HUES64 (cell line): ENCODE measurements at regions not wholly inside any gene's neighbourhood (a gene's known extent, or its start where the extent isn't known, plus 50 kb on each side); places are given as distances from the start of the nearest gene placed in this dataset.

Experiments
- H3K27ac ChIP-seq: 2 replicates; pipeline ENCODE4 v1.7.0; 2013; ENCODE audit warnings: low read depth, low read length, inconsistent platforms
- H3K27me3 ChIP-seq: 2 replicates; pipeline ENCODE4 v1.6.1; 2013; ENCODE audit warnings: mild to moderate bottlenecking, low read length; ENCODE audit not compliant: insufficient read depth
- H3K36me3 ChIP-seq: 2 replicates; pipeline ENCODE4 v1.6.1; 2013; ENCODE audit warnings: mild to moderate bottlenecking, low read length; ENCODE audit not compliant: insufficient read depth
- H3K4me1 ChIP-seq: 2 replicates; pipeline ENCODE4 v1.6.1; 2013; ENCODE audit warnings: mild to moderate bottlenecking, low read length, moderate library complexity; ENCODE audit not compliant: insufficient read depth
- H3K4me3 ChIP-seq: 2 replicates; pipeline ENCODE4 v1.5.1; 2013; ENCODE audit warnings: mild to moderate bottlenecking, low read length, moderate library complexity
- H3K9ac ChIP-seq: 2 replicates; pipeline ENCODE4 v1.6.1; 2013; ENCODE audit warnings: mild to moderate bottlenecking, low read depth, low read length
- H3K9me3 ChIP-seq: 2 replicates; pipeline ENCODE4 v1.6.1; 2013; ENCODE audit warnings: low read depth, low read length; ENCODE audit not compliant: insufficient read depth
- WGBS: fragments of 150-250, 120-280 bp; methylation state at CpG from one replicate; pipeline ENCODE4 v1.1.7; 2013; ENCODE audit warnings: missing lambda C conversion rate; 5-methylcytosine and 5-hydroxymethylcytosine counted together

DNA sequence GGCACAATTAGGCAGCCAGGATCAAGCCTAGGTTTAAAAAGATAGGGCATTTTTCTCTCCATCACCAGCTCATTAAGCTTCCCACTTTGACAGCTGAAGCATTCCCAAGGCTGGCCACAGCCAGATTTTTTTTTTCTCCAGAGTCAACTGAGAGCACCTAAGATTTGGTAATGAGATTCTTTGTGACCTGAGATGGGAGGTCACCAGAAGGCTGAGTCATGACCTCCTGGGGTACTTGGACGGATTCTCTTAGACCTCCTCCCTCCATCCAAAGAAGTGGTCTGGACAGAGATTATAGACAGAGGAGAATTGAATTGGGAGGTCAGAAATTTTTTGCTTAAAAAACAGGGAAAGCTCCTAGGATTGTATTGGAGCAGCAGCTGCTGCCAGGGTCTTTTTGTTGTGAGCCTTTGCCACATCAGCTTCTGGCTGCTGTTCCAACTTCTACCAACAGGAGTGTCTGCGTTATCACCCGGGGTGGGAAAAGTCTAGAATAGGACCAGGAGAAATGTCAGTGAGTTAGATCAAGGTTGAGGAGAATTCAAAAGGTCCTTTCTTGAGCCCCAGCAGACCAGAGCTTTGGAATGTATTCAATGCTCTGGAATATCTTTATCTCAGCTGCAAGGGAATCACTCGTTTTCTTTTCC lies 221.2 kb upstream of the N4BP1 start:
- H3K9ac ChIP-seq, result no peak overlapping the region
- WGBS, result 44% methylated on average over 3 of the region's 4 CpGs
- H3K36me3 ChIP-seq, result no peaks in the 10 kb centered on the region
- no peaks in the 10 kb centered on the region for H3K9me3 ChIP-seq
- H3K4me3 ChIP-seq, result no peak overlapping the region
- H3K4me1 ChIP-seq, result 0 out of 2 replicates have a peak, but pooled peaks cover 2% of the 10 kb centered on the region
- H3K27ac ChIP-seq, result no peak overlapping the region
- H3K27me3 ChIP-seq, result no peaks in the 10 kb centered on the region

DNA sequence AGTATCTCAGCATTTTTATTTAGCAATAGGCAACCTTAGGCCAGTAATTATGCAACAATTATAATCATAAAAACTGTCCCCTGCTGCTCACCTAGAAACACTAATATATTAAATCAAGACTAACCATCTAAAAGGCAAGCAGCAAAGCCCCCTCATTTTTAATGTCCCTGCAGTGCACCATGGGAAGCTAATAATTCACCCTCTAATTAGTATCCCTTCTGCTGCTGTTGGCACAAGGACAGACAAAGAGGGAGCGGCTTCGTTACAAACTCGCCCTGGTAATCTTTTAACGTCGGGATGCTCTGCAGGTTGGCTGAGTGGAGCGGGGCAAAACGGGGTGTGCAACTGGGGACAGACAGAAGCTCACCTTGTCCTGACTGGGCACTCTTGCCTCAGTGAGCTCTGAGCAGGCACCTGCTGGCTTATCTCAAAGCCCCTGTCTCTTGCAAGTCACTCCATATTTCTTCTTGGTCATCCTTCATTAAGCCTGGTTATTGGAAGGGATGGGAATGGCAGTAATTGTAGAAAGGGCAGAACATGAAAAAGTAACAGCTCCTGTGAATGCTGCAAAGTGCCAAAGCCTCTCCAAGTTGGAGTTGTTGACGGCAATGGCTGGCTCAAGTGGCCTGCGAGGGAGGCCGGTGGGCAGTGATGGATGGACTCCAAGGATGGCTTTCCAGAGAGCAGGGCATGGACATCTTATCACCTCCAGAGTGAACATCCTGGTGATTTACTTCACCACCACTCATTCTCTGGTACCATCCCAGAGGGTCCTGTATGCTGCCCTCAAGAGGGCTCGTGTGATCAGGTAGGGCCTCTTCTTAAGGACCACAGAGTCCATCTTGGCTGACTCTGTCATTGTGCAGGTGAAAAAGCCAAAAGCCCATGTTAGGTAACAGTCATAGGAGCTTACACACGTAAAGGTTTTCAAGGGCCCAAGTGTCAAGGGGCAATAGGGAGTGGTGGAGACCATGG lies 219.6 kb upstream of the N4BP1 start:
- no peak overlapping the region for H3K4me3 ChIP-seq
- H3K36me3 ChIP-seq, result no peaks in the 10 kb centered on the region
- no peak overlapping the region for H3K27ac ChIP-seq
- H3K9ac ChIP-seq, result no peak overlapping the region
- 0 out of 2 replicates have a peak, but pooled peaks cover 2% of the 10 kb centered on the region for H3K4me1 ChIP-seq
- 93% methylated on average over 12 of the region's 12 CpGs for WGBS
- no peaks in the 10 kb centered on the region for H3K9me3 ChIP-seq
- H3K27me3 ChIP-seq, result no peaks in the 10 kb centered on the region

DNA sequence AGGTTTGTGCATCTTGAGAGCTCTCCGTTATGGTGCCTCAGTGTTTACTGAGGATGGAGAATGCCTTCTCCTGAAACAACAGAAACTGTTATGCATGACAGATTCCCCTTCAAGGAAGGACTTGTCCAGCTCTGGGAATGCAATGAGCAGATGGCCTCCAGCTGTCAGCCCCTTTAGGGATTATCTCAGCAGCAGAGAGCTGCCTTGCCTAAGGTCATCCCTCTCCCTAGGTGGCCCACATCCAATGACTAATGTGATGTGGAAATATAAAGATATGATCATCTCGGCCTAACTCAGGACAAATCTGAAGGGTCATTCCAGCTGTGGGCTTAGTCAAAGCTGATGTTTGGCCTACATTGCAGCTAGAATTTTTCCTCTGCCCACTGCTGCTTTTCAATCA lies 214.3 kb upstream of the N4BP1 start:
- H3K4me3 ChIP-seq, result no peak overlapping the region
- no peaks in the 10 kb centered on the region for H3K9me3 ChIP-seq
- H3K27me3 ChIP-seq, result no peaks in the 10 kb centered on the region
- H3K4me1 ChIP-seq, result no peaks in the 10 kb centered on the region
- WGBS, result 85% methylated on average over 2 of the region's 2 CpGs
- no peak overlapping the region for H3K27ac ChIP-seq
- H3K36me3 ChIP-seq, result no peaks in the 10 kb centered on the region
- no peak overlapping the region for H3K9ac ChIP-seq

DNA sequence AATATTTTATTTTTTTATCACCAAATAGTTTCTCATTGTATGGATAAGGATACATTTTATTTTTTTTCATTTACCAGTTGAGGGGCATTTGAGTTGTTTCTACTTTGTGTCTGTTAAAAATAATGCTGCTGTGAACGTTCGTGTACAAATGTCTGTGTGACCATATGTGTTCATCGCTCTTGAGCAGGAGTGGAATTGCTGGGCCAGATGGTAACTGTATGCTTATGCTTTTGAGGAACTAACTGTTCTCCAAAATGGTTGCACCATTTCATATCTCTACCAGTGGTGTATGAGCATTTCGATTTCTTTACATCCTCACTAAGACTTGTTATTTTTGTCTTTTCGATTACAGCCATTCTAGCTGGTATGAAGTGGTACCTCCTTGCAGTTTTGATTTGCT lies 212.5 kb upstream of the N4BP1 start:
- no peaks in the 10 kb centered on the region for H3K9me3 ChIP-seq
- H3K27me3 ChIP-seq, result no peaks in the 10 kb centered on the region
- no peak overlapping the region for H3K27ac ChIP-seq
- H3K36me3 ChIP-seq, result no peaks in the 10 kb centered on the region
- no peaks in the 10 kb centered on the region for H3K4me1 ChIP-seq
- H3K4me3 ChIP-seq, result no peak overlapping the region
- WGBS, result 93% methylated on average over 5 of the region's 5 CpGs
- no peak overlapping the region for H3K9ac ChIP-seq

DNA sequence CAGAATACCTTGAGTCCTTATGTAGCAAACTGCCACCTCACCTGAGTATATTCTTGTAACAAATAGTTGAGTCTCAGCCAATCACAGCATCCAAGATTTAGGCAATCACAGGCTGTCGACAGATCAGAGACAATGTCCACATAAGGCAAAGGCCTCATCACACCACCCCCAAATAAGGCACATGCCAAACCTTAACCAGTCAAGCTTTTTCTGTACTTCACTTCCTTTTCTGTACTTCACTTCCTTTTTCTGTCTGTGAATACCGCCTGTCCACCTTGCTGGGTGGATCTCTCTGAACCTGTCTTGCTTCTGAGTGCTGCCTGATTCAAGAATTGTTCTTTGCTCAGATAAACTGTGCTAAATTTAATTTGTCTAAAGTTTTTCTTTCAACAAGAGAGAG lies 210.4 kb upstream of the N4BP1 start:
- Histone ChIP-seq H3K27ac (no peak overlapping the region), H3K9me3 (no peaks in the 10 kb centered on the region), H3K9ac (no peak overlapping the region), H3K4me3 (no peak overlapping the region), H3K27me3 (no peaks in the 10 kb centered on the region), H3K4me1 (no peaks in the 10 kb centered on the region), H3K36me3 (no peaks in the 10 kb centered on the region)
- WGBS, result 88% methylated on average over 2 of the region's 2 CpGs

DNA sequence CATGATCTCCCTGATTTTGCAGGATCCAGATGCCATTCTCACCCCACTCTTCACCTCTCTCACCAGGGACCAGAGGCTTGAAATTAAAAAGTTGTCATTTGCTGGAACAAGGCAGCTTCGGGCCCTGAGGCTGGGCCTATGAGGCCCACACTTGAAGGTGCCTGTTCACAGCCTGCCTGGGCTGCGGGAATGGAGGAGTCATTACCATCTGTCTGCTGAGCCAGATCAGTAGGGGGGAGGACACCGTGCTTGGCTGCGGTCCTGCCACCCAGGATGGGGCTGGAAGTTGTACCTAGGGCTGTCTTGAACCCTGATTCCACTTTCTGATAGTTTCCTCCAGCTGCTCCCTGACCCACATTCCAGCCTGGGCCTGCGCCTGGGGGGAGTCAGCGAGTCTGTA lies 208.3 kb upstream of the N4BP1 start:
- Histone ChIP-seq H3K27me3 (no peaks in the 10 kb centered on the region), H3K36me3 (no peaks in the 10 kb centered on the region), H3K4me3 (no peak overlapping the region), H3K4me1 (no peaks in the 10 kb centered on the region), H3K9me3 (no peaks in the 10 kb centered on the region), H3K27ac (no peak overlapping the region), H3K9ac (no peak overlapping the region)
- 86% methylated on average over 4 of the region's 6 CpGs for WGBS

DNA sequence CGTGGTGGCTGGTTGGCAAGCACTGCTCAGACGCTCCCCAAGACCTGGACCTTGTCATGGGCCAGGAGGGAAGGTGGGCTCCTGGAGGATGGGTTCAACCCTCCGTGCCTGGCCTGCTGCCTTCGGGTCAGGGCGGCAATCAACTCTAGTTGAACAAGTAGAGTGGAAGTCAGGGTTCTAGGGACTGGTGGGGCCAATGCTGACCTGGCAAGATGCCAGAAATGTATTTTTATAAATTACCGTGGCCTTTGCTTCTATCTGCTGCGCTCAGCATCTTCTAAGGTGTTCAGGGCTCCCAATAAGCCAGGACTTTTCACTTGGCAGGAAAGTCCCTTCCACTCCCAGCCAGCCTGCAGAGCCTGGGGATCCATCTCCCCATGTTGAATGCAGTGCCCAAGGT lies 207.1 kb upstream of the N4BP1 start:
- Histone ChIP-seq H3K27ac (no peak overlapping the region), H3K4me1 (peaks cover 2% of the 10 kb centered on the region; the same call in 1 of the 2 replicates), H3K36me3 (no peaks in the 10 kb centered on the region), H3K9me3 (no peaks in the 10 kb centered on the region), H3K4me3 (no peak overlapping the region), H3K9ac (no peak overlapping the region), H3K27me3 (peaks cover 10% of the 10 kb centered on the region)
- WGBS, result 90% methylated on average over 7 of the region's 7 CpGs

DNA sequence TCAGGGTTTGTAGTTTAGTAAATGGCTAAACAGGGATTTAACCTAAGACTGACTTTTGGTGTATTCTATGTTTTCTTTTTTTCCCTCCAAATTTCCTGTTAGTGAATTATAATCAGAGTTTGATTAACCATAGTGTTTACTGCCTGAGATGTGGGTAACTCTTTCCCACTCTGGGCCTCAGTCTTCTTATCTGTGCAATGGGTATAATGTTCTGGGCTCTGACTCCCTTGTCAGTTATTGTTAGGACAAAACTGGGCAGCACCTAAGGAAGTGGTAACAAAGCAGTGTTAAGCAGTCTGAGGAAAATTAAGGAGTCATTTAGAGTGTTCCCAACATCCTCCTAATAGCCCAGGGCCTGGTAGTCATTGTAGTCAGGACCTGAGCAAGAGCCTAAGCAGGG lies 206.4 kb upstream of the N4BP1 start:
- Histone ChIP-seq H3K4me1 (peaks cover 5% of the 10 kb centered on the region), H3K27me3 (peaks cover 16% of the 10 kb centered on the region), H3K36me3 (no peaks in the 10 kb centered on the region), H3K27ac (no peak overlapping the region), H3K9me3 (no peaks in the 10 kb centered on the region), H3K9ac (no peak overlapping the region), H3K4me3 (no peak overlapping the region)

DNA sequence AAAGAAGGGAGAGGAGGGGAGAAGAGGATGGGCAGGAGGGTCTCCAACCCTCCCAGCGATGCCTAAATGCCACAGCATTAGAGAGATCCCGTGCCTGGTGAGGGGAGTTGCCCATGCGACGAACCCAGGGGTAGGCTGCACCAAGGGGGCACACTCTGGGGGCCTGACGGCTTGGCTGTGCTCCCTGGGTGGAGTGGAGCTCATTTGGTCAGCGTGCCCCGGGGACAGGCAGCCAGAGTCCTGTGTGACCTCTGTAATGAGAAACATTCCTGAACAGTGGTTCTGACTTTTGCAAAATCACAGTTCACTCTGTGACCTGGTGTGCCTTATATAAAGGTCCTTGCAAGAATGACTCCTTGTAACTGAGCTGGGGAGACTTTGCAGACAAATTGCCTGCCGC lies 205.0 kb upstream of the N4BP1 start:
- Histone ChIP-seq H3K4me3 (no peak overlapping the region), H3K27ac (no peak overlapping the region), H3K27me3 (peaks cover 30% of the 10 kb centered on the region), H3K9ac (no peak overlapping the region), H3K4me1 (peaks cover 5% of the 10 kb centered on the region), H3K36me3 (no peaks in the 10 kb centered on the region), H3K9me3 (no peaks in the 10 kb centered on the region)
- 85% methylated on average over 8 of the region's 8 CpGs for WGBS

DNA sequence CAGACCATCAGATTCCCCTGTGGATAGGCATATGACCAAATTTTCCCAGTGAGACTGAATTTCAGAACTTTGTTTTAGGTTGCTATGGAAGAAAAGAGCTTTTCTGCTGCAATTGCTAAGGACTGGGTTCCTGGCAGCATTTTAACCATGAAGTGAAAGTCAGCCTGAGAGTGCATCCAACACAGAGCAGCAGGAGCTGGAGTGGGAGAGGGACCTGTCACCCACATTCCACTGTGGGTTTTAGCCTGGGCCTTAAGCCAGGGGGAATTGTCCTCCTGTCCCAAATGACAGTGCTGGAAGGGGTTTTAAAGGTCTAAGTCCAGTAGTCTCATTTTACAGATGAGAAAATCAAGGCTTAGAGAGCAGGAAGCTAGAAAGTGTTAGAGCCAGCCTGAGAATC lies 203.5 kb upstream of the N4BP1 start:
- Histone ChIP-seq H3K4me3 (no peak overlapping the region), H3K9ac (no peak overlapping the region), H3K4me1 (peaks cover 5% of the 10 kb centered on the region), H3K9me3 (no peaks in the 10 kb centered on the region), H3K36me3 (no peaks in the 10 kb centered on the region), H3K27me3 (peaks cover 45% of the 10 kb centered on the region), H3K27ac (no peak overlapping the region)

DNA sequence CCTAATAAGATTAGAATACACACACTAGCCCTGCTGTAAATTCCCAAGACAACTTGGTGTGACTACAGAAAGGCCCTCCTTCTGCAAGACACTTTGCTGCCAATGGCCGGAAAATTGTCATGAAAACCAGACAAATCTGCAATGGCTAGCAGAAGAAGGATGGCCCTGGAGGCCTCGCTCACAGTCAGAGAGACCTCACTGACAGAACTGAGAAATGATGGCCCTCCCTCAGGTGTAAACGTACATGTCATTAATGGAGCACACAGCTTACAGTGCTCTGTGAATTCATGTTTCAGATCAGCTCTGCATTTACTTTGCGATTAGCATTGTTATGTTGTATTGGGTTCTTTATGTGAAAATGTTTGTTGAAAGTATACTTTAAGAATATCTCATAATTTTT lies 202.9 kb upstream of the N4BP1 start:
- WGBS, result 96% methylated on average over 4 of the region's 4 CpGs

More for the DNA sequence above, 202.9 kb upstream of the N4BP1 start:
- Histone ChIP-seq H3K4me3 (no peak overlapping the region), H3K27ac (no peak overlapping the region), H3K4me1 (peaks cover 5% of the 10 kb centered on the region), H3K27me3 (peaks cover 51% of the 10 kb centered on the region), H3K9ac (no peak overlapping the region), H3K36me3 (no peaks in the 10 kb centered on the region), H3K9me3 (no peaks in the 10 kb centered on the region)
